HS-27A (cell line): ENCODE measurements at regions not wholly inside any gene's neighbourhood (a gene's known extent, or its start where the extent isn't known, plus 50 kb on each side); places are given as distances from the start of the nearest gene placed in this dataset.

ENCODE experiments used
- DNase-seq: peaks from one replicate; pipeline ENCODE4 v3.0.0-alpha.2; 2012; ENCODE audit warnings: low read depth, missing footprints

DNA sequence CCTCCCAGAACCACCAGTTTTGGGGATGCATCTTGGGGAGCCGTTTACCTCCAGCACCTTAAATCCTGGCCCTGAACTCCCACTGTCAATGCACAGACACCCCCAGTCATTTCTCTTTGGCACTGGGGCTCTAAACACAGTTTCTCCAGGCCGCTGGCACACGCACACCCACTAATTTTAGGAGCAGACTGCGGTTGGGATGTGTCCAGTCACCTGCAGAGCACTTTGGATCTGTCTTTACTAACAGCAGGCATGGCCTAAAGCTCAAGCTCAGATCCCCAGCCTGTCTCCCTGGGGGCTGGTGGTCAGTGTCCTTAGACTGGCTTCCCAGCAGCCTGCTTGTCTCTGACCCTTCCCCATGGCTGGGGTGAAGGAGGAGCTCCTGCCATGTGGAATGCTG lies 49.9 kb downstream of the SYNE3 start:
- no peak for DNase-seq

DNA sequence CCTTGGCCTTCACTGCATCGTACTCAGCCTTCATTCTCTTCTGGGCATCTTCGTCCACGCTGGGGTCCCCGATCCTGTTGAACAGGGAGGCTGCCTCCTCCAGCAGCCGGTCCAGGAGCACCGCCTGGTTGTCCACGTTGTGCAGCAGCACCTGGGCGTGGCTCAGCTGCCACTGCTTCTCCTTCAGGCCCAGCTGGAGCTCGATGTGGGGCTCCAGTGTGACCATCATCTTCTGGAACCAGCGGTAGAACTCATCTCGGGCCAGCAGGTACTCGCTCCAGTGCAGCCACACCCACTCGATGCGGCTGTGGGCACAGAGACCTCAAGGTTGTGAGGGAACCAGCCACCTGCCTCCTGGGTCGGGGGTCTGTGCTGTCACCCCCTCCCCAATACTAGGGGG lies 50.5 kb downstream of the SYNE3 start:
- DNase-seq, result no peak

- DNase-seq, result no peak
Observed at GRCh38 chr14:95465358-95465757, 51.1 kb downstream of the SYNE3 start.

DNA sequence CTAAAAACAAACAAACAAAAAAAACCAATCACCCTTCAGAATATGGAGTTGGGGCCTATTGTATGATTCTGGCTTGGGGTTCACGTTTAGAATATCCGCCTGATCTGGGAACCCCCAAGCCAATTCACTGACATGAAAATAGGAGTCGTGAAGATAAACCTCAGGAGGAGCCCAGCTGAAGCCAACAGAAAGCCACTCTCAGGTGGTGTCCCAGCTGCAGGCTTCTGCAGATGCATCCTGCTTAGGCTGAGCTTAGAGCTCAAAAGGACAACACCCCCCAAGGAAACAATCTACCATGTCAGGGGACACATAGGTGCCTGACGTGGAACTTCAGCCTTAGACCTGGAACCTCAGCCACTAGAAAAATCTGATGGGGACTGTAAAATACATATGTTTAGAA lies 51.9 kb downstream of the SYNE3 start:
- no peak for DNase-seq

GRCh38 chr14:95464103-95464502 lies 52.3 kb downstream of the SYNE3 start:
- DNase-seq, result no peak

DNA sequence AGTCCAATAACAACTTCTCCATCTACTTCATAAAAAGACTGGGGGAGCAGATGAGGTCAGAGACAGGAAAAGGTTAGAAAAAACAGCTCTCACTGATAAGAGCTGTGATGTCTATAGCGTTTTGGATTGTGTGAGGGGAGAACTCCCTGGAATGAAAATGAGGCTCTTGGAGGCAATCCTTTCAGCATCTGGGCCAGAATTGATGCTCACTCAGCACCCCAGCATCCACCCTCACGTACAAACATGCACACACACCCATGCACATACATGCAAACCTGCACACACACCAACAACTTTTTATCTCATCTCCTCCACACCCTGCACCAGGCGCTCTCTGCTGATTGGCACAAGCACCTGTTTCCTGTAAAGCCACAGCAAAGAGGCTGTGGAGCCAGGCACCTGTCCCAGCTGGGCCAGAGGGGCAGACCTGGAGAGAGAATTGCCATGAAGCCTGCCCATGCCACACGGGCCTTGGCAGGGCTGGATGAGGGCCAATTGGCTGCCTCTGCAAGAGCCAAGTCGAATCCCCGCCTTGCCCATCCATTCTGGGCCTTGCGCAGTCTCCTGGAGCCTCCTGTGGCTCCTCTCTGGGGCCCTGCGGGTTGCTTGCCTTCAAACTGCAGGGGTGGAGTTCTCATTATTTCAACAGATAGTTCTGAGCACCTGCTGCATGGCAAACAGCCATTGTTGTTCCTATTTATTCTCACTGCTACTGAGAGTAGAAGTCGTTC lies 53.1 kb downstream of the SYNE3 start:
- DNase-seq, result no peak

DNA sequence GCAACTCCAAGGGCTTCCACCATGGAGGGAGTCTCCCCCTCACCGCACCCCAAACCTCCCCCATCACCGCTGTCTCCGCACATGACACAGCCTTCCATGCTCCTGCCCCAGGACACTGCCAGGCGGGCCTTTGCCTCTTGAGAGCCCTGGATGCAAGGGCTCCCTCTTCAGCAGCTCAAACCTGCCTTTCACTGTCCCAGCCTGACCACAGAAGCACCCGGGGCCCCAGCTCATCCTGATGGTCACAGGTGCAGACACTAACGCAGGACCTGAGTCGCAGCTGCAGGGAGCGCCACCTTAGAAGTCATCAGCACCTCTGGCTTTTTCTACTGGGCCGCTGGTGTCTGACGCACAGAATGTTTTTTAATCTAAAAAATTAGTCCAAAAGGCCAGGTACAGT lies 54.0 kb downstream of the SYNE3 start:
- no peak for DNase-seq

DNA sequence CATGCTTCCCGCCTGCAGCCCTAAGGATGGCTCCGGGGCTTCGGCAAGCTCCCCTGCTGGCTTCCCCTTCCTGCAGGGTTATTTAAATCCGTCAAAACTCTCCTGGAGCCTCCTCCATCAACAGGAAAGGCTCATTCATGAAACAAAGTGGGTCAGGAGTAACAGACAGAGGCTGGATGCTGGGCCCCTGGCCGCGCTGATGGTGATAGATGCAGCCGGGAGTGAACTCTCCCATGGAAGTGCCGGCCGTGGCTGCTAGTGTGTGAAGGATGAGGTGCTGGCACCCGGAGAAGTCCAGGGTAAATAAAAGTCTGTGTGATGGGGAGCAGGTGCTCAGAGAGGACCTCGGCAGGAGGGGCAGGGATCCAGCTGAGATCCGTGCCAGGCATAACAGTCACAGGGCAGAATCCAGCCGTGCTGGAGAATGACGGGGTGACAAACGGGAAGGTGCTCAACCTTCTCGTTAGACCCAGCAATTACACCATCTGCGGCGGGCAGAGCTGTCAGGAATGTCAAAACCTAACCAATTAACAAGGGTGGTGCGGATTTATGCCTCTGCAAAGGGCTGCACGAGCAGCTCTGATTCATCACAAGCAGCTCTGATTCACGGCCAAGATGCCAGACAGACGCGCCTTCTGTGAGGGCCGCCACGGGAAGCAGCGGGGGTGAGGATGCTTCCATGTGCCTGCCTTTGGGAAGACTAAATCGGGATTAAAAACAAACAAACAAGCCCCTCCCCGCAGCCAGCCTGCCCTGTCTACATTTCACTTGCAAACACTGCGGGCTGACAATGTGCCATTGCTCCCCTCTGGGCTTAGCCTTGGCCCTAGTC lies 55.6 kb downstream of the SYNE3 start:
- no peak for DNase-seq

DNA sequence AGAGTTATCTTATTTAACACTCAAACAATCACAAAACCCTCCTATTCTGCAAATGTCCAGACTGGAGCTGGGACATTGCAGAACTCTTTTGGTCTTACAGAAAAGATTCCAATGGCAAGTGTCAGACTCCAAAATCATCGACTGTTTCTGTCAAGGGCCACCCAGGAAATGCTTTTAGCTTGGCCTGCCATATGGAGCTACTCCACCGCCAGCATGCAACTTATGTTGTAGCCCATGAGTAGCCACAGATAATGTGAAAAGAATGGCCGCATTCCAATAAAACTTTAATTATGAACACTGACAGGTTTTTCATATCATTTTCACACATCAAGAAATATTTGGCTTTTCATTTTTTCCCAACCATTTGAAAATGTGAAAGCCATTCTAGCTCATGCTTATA lies 57.5 kb downstream of the SYNE3 start:
- DNase-seq, result no peak

- no peak for DNase-seq
Observed at GRCh38 chr14:95458459-95458858, 58.0 kb downstream of the SYNE3 start.

DNA sequence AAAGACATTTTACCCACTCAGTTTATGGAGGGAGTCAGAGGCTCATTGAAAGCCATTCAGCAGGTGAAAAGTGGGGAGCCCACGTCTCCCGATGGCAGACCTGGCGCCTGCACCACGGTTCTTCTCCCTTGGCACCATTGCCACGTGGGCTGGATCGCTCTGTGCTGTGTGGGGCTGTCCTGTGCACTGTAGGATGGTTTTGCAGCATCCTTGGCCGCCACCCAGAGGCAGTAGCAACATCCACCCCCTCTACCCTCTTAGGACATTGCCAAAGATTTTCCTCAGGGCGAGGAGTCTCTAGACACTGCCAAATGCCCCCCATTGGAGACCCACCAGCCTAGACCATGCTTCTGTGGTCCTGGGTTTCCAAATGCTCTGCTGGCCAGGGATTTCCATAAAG lies 60.2 kb downstream of the SYNE3 start:
- no peak for DNase-seq

DNA sequence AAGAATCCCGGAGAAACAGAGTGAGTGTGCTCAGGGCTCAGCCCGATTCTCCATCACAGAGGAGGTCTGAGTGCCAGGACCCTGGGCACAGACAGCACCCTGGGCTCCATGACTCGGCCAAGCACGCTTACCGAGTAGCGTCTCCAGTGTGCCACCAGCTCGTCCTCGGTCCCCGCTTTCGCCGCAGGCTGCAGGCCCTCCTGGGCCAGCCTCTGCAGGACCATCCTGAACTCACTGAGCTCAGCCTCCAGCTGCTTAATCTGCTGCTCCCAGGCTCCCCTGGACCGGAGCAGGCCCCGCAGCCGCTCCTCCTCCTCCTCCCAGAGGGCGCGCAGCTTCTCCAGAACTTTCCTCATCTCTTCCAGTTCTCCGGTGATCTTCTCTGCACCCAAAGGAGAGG lies 61.2 kb downstream of the SYNE3 start:
- DNase-seq, result no peak

DNA sequence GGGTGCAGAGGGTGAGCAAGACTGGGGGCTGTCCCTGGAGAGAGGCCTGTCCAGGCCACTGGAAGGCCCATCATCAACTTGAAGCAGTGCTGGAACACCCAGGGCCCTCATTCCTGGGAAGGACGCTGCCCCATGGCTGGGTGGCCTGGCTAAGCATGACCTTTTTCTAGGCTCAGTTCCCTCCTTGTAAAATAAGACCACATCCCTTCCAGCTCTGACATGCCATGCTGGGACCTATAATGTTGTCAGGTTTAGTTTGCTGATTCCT lies 62.8 kb downstream of the SYNE3 start:
- no peak for DNase-seq

- no peak for DNase-seq
Observed at GRCh38 chr14:95452893-95453712, 63.3 kb downstream of the SYNE3 start.

DNA sequence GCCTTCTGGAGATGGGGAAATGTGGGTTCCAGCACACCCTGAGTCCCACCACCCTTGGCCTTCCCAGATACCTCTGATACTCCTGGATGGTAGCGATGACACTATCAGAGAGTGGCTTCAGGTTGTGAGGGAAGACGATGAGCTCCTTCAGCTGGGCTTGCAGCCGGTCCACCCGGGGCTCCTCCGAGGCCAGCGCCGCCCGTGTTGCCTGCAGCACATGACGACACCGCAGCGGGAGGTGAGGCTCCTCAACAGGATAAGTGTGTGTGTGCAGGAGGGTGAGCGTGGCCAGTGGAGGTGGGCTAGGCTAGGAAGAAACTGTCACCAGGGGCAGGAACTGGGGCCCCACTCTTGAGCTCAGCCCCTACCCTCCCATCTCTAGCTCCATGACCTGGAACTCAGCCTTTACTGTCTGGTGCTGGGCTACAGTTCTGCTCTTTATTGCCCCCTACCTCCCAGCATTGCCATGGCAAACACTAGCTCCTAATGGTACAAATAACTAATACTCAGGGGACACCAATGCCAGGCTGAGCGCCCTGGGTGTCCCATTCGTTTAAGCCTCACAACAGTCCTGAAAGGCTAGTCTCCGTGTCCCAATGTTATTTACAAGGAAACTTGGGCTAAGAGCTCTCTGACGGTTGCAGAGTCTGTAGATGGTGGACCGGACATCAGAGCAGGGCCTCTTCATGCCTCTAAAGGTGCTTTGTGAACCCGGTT lies 64.1 kb downstream of the SYNE3 start:
- no peak for DNase-seq

- no peak for DNase-seq
Observed at GRCh38 chr14:95449131-95449530, 67.3 kb downstream of the SYNE3 start.

- DNase-seq, result no peak
Observed at GRCh38 chr14:95446470-95446869, 70.0 kb downstream of the SYNE3 start.

DNA sequence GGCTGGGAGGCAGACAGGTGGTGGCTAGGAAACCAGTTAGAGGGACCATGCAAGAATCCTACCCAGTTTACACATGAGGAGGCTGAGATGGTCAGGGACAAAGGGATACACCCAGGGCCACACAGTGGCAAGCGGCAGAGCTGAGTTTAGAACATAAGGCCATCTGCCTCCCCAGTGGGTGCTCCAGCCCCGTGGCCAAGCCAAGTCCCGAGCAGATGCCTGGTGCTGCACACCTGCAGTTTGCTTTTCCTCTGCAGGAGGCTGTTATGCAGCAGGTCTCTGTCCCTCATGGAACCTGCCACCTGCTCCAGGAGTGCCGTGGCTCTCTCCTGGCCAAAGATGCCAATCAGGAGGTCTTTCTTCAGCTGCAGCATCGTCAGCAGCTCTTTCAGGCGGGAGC lies 70.8 kb downstream of the SYNE3 start:
- DNase-seq, result no peak

DNA sequence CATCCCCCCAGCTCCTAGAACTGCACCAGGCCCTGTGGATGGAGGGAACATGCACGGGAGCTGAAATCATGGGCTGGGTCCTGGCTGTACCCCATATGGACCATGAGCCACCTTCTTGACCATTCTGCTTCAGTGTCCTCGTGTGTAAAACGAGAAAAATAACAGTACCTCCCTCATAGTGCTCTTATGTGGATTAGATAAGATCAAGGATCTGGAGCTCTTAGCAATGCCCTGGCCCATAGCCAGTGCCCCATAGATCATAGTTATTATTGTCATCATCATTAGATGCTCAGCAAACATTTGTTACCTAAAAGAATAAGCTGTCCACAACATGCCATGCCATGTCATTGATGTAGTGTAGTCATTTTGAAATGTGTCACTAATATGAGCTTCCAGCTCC lies 71.3 kb downstream of the SYNE3 start:
- DNase-seq, result no peak

DNA sequence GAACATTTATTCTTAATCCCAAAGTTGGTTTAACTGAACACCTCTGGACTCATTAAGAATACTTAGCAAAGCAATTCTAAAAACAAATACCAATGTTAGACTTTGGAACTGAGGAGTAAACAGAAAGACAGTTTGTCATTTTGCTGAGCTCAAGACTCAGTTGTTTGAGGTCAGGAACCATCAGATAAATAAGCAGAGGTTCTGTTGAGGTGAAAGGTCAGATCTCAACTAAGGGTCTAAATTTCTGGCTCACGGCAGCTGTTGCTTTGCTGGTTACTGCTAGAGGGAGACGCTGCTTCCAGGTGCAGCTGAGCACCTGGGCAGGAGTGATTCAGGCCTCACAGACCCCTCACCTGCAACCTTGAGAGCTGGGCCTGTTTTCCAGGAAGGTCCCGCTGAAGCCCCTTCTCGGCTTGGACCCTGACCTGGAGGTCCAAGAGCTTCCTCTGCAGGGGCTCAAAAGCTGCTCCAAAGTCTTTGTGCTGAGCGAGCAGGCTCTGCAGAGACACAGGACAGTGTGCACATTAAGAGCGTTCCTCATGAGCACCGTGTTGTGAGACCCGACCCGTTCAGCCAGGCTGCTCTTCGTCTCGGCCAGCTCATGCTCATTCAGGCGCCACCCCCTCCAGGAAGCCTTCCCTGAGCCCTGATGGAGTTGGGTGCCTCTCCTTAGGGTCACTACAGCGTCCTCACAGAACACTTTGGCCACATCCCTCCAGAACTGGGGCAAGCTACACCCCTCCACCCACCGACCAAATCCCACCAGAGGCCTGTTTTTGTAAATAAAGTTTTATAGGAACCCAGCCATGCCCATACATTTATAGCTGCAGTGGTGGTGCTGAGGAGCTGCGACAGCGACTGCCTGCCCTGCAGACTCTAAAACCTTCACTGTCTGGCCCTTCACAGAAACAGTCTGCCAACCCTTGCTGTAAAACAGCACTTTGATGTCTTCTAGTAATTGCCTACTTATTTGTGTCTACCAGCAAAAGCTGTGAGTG lies 72.0 kb downstream of the SYNE3 start:
- DNase-seq, result no peak

GRCh38 chr14:95442633-95443021 lies 73.8 kb downstream of the SYNE3 start:
- DNase-seq, result peak; percentile 24
